GM23338 (cell line): ENCODE measurements at regions not wholly inside any gene's neighbourhood (a gene's known extent, or its start where the extent isn't known, plus 50 kb on each side); places are given as distances from the start of the nearest gene placed in this dataset.

ENCODE experiments used
- ATAC-seq: fragments of 200-7000 bp; cut with Tn5 transposase; 3 replicates; pipeline ENCODE4 v1.9.1; 2020
- DNase-seq: peaks from one replicate; pipeline ENCODE4 v3.0.0-alpha.2; 2015; ENCODE audit warnings: low spot score
- H2AFZ ChIP-seq: fragments of 200-600 bp; sonication (generic); 2 replicates; pipeline ENCODE4 v1.8.0; 2016; ENCODE audit warnings: antibody characterized with exemption, mild to moderate bottlenecking, moderate library complexity
- H3F3A ChIP-seq: fragments of 200-600 bp; sonication (generic); replicated peaks from 2 replicates; pipeline ENCODE4 v1.8.0; 2017; ENCODE audit warnings: antibody characterized with exemption, mixed run types, low read depth
- H3K27ac ChIP-seq: fragments of 200-600 bp; sonication (generic); 2 replicates; pipeline ENCODE4 v1.6.1; 2016; ENCODE audit warnings: low read depth
- H3K27me3 ChIP-seq: fragments of 200-600 bp; sonication (generic); 2 replicates; pipeline ENCODE4 v1.8.0; 2016; ENCODE audit warnings: mild to moderate bottlenecking, mixed run types, moderate library complexity; ENCODE audit not compliant: insufficient read depth
- H3K36me3 ChIP-seq: fragments of 200-600 bp; sonication (generic); 2 replicates; pipeline ENCODE4 v1.8.0; 2016; ENCODE audit warnings: mild to moderate bottlenecking; ENCODE audit not compliant: insufficient read depth
- H3K4me1 ChIP-seq: fragments of 200-600 bp; sonication (generic); 2 replicates; pipeline ENCODE4 v1.8.0; 2016; ENCODE audit warnings: mild to moderate bottlenecking, moderate library complexity; ENCODE audit not compliant: insufficient read depth
- H3K4me2 ChIP-seq: fragments of 200-600 bp; sonication (generic); 2 replicates; pipeline ENCODE4 v1.7.1; 2017; ENCODE audit warnings: mixed run types
- H3K4me3 ChIP-seq: fragments of 200-600 bp; sonication (generic); 2 replicates; pipeline ENCODE4 v1.6.1; 2016; ENCODE audit warnings: mixed run types
- H3K79me2 ChIP-seq: fragments of 200-600 bp; sonication (generic); replicated peaks from 2 replicates; pipeline ENCODE4 v1.8.0; 2017; ENCODE audit warnings: mild to moderate bottlenecking; ENCODE audit not compliant: insufficient read depth
- H3K9me2 ChIP-seq: fragments of 200-600 bp; sonication (generic); 2 replicates; pipeline ENCODE4 v1.8.0; 2017; ENCODE audit not compliant: insufficient read depth
- H4K20me1 ChIP-seq: fragments of 200-600 bp; sonication (generic); replicated peaks from 2 replicates; pipeline ENCODE4 v1.8.0; 2017; ENCODE audit warnings: mild to moderate bottlenecking; ENCODE audit not compliant: insufficient read depth
- H3K27ac Mint-ChIP-seq: 2 replicates; pipeline ENCODE4 v1.8.0; 2020; ENCODE audit warnings: inconsistent platforms, mild to moderate bottlenecking, moderate library complexity, mixed read lengths
- H3K27me3 Mint-ChIP-seq: 3 replicates; pipeline ENCODE4 v1.8.0; 2022; ENCODE audit warnings: low read depth, mild to moderate bottlenecking, moderate library complexity, mixed read lengths, inconsistent platforms; ENCODE audit not compliant: insufficient read depth, poor library complexity
- H3K36me3 Mint-ChIP-seq: 3 replicates; pipeline ENCODE4 v1.8.0; 2021; ENCODE audit warnings: low read depth, mild to moderate bottlenecking, inconsistent platforms, moderate library complexity, mixed read lengths
- H3K4me1 Mint-ChIP-seq: 3 replicates; pipeline ENCODE4 v1.8.0; 2020; ENCODE audit warnings: mild to moderate bottlenecking, inconsistent platforms, mixed read lengths
- H3K4me3 Mint-ChIP-seq: 3 replicates; pipeline ENCODE4 v1.8.0; 2021; ENCODE audit warnings: moderate library complexity, mild to moderate bottlenecking, inconsistent platforms, mixed read lengths
- H3K9me3 Mint-ChIP-seq: 3 replicates; pipeline ENCODE4 v1.8.0; 2020; ENCODE audit warnings: moderate library complexity, mild to moderate bottlenecking, inconsistent platforms, mixed read lengths
- CREB1 ChIP-seq: fragments of 250-450 bp; sonication (Bioruptor Pico); IDR thresholded peaks from 2 replicates; pipeline ENCODE4 v1.5.0; 2020; ENCODE audit warnings: low read depth, mild to moderate bottlenecking, moderate library complexity
- ETS1 ChIP-seq: IDR thresholded peaks from 2 replicates; pipeline ENCODE4 v1.6.1; 2016; ENCODE audit warnings: antibody characterized with exemption
- EZH2 ChIP-seq: fragments of 200-600 bp; sonication (generic); IDR thresholded peaks from one replicate; pipeline ENCODE4 v1.8.0; 2017; ENCODE audit warnings: antibody characterized with exemption, mild to moderate bottlenecking, low read depth; ENCODE audit not compliant: unreplicated experiment
- EZH2phosphoT487 ChIP-seq: fragments of 200-600 bp; sonication (generic); IDR thresholded peaks from one replicate; pipeline ENCODE4 v1.8.1; 2018; ENCODE audit warnings: antibody characterized with exemption; ENCODE audit not compliant: unreplicated experiment
- JUNB ChIP-seq: IDR thresholded peaks from one replicate; pipeline ENCODE4 v1.6.1; 2016; ENCODE audit warnings: antibody characterized with exemption; ENCODE audit not compliant: unreplicated experiment
- POLR2AphosphoS5 ChIP-seq: IDR thresholded peaks from 2 replicates; pipeline ENCODE4 v1.6.1; 2016; ENCODE audit warnings: antibody characterized with exemption, low read depth
- ZNF114 ChIP-seq: fragments of 250-450 bp; sonication (Bioruptor Pico); IDR thresholded peaks from 2 replicates; pipeline ENCODE4 v1.5.0; 2020; ENCODE audit warnings: mild to moderate bottlenecking, moderate library complexity
- ZNF331 ChIP-seq: fragments of 250-450 bp; sonication (Bioruptor Pico); IDR thresholded peaks from 2 replicates; pipeline ENCODE4 v1.5.0; 2020; ENCODE audit warnings: low read depth, mild to moderate bottlenecking, moderate library complexity
- TF ChIP-seq, protein P1 (sequence below), 2 experiments: fragments of 200-600 bp in 1 of 2; sonication (generic) in 1 of 2; conservative IDR thresholded peaks; 2 replicates each; pipeline versions ENCODE4 v1.5.1 to v1.6.1; 2016 to 2017; ENCODE audit warnings: antibody characterized with exemption in 2 of 2, low read depth in 2 of 2, mild to moderate bottlenecking in 2 of 2, moderate library complexity in 1 of 2

- no peaks in the 10 kb centered on the region for H3K36me3 Mint-ChIP-seq
- H3K9me3 Mint-ChIP-seq, result no peaks in the 10 kb centered on the region
- no peak for TF ChIP-seq EZH2phosphoT487
- no peak for TF ChIP-seq ZNF114 (CRISPR knock-in tag)
- TF ChIP-seq, protein P1, sequence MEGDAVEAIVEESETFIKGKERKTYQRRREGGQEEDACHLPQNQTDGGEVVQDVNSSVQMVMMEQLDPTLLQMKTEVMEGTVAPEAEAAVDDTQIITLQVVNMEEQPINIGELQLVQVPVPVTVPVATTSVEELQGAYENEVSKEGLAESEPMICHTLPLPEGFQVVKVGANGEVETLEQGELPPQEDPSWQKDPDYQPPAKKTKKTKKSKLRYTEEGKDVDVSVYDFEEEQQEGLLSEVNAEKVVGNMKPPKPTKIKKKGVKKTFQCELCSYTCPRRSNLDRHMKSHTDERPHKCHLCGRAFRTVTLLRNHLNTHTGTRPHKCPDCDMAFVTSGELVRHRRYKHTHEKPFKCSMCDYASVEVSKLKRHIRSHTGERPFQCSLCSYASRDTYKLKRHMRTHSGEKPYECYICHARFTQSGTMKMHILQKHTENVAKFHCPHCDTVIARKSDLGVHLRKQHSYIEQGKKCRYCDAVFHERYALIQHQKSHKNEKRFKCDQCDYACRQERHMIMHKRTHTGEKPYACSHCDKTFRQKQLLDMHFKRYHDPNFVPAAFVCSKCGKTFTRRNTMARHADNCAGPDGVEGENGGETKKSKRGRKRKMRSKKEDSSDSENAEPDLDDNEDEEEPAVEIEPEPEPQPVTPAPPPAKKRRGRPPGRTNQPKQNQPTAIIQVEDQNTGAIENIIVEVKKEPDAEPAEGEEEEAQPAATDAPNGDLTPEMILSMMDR (conservative IDR thresholded peaks at IDR 0.05; ENCODE audit: low read depth in 2 of 2), result no peak
- no peak for TF ChIP-seq ETS1
- H3K4me3 Mint-ChIP-seq, result no peak overlapping the region
- Histone ChIP-seq H3K79me2 (no peaks in the 10 kb centered on the region), H3K27ac (no peak overlapping the region), H3K9me2 (no peaks in the 10 kb centered on the region), H4K20me1 (no peaks in the 10 kb centered on the region), H2AFZ (peak overlapping the region; percentile 70; the same call in 1 of the 2 replicates), H3F3A (no peaks in the 10 kb centered on the region), H3K27me3 (no peaks in the 10 kb centered on the region), H3K4me2 (no peak overlapping the region), H3K36me3 (no peaks in the 10 kb centered on the region), H3K4me3 (no peak overlapping the region), H3K4me1 (peaks cover 6% of the 10 kb centered on the region; the same call in 1 of the 2 replicates)
- H3K27me3 Mint-ChIP-seq, result no peaks in the 10 kb centered on the region
- H3K4me1 Mint-ChIP-seq, result peaks cover 11% of the 10 kb centered on the region
- ATAC-seq, result peak; percentile 52
- peak overlapping the region; percentile 19; the same call in 1 of the 2 replicates for H3K27ac Mint-ChIP-seq
- DNase-seq, result no peak
Measured at GRCh38 chr2:40512256-40512655, 60.4 kb upstream of the SLC8A1 start.

- no peak for ATAC-seq
- Mint-ChIP-seq H3K4me3 (no peak overlapping the region), H3K27ac (no peak overlapping the region; the same call in 1 of the 2 replicates), H3K4me1 (peaks cover 11% of the 10 kb centered on the region), H3K36me3 (no peaks in the 10 kb centered on the region), H3K27me3 (no peaks in the 10 kb centered on the region), H3K9me3 (no peaks in the 10 kb centered on the region)
- Histone ChIP-seq H2AFZ (no peak overlapping the region), H3K36me3 (no peaks in the 10 kb centered on the region), H4K20me1 (no peaks in the 10 kb centered on the region), H3K79me2 (no peaks in the 10 kb centered on the region), H3K27me3 (no peaks in the 10 kb centered on the region), H3K27ac (no peak overlapping the region), H3F3A (no peaks in the 10 kb centered on the region), H3K9me2 (no peaks in the 10 kb centered on the region), H3K4me3 (no peak overlapping the region), H3K4me1 (peaks cover 6% of the 10 kb centered on the region; the same call in 1 of the 2 replicates), H3K4me2 (no peak overlapping the region)
- DNase-seq, result no peak
- TF ChIP-seq ETS1 (no peak), JUNB (no peak), EZH2phosphoT487 (no peak), ZNF331 (CRISPR knock-in tag) (no peak), POLR2AphosphoS5 (no peak), EZH2 (no peak), CREB1 (CRISPR knock-in tag) (no peak)
Measured at GRCh38 chr2:40513201-40513600, 61.3 kb upstream of the SLC8A1 start.
